ENCODE measurements at regions not wholly inside any gene's neighbourhood (a gene's known extent, or its start where the extent isn't known, plus 50 kb on each side); places are given as distances from the start of the nearest gene placed in this dataset.

DNA sequence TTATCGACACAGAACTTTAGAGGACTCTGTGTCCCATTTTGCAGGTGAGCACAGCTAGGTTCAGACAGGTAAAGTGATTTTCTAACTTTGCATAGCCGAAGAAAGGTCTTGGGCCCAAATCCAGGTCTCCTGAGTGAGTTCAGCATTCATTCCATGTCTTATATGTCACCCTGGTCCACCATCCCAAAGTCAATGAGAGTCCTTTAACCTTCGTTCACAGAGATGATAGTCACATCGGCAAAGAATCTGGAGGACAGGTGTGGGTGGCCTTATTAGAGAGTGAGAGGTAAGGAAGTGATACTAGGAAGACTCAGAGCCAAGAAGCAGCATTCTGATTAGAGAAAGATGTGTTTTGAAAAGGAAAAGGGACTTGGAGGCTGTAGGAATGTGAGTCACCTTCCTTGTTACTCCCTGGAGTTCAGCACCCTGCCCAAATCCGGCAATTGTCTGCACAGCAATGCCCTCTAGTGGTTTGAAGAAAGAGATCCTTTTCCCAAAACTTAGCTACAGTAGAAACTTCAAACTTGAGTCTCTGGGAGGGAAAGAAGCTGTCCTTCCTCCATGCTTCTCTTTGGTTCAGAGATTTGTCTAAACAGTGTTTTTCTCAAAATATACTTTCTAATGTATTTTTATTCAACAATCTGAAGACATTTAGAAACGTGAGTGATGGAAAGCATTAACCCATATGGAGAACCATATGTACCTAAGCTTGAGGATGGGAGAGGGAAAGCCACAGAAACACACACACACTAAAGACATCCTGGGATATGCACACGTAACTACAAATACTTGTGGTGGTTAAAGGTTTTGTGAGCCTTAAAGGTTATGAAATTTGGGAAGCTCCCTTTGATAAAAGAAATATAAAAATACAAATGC, 96.4 kb upstream of the SHISA6 start:
- TF ChIP-seq CTCF (IDR thresholded peaks at IDR 0.05; ENCODE audit: insufficient read depth, low read length, poor library complexity, severe bottlenecking), result peak; percentile 50
- no peak overlapping the region for H3K4me3 ChIP-seq (ENCODE audit: low read depth, low read length)
- H3K27me3 ChIP-seq (ENCODE audit: control insufficient read depth, insufficient read depth, low read length), result no peaks in the 10 kb centered on the region
- peak; percentile 1 for DNase-seq (ENCODE audit: low read depth)
- no peaks in the 10 kb centered on the region for H3K36me3 ChIP-seq (ENCODE audit: control insufficient read depth, insufficient read depth, low read length)

DNA sequence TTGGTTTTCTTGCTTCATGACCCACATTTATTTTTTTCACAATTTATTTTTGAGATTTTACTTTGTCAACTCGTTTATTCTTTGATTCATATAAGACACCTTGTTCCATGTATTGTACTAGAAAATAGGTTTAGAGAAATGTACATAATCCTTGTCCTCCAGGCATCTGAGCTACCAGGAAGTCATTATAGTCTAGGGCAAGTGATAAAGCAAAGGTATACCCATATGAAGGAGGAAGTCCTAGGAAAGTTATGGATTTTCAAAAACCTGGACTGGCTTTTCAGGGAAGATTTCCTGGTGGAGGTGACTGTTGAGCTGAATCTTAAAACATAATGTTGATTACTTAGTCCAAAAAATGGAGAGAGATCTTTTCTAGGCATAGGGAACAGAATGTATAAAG, 98.8 kb upstream of the SHISA6 start:
- Histone ChIP-seq H3K36me3 (ENCODE audit: control insufficient read depth, insufficient read depth, low read length) (no peaks in the 10 kb centered on the region), H3K4me3 (ENCODE audit: low read depth, low read length) (no peak overlapping the region), H3K27me3 (ENCODE audit: control insufficient read depth, insufficient read depth, low read length) (no peaks in the 10 kb centered on the region)
- TF ChIP-seq CTCF (IDR thresholded peaks at IDR 0.05; ENCODE audit: insufficient read depth, low read length, poor library complexity, severe bottlenecking), result no peak
- DNase-seq (ENCODE audit: low read depth), result no peak

GRCh38 chr17:11140501-11140900, 100.5 kb upstream of the SHISA6 start:
- no peak for DNase-seq (ENCODE audit: low read depth)
- H3K36me3 ChIP-seq (ENCODE audit: control insufficient read depth, insufficient read depth, low read length), result no peaks in the 10 kb centered on the region
- no peak overlapping the region for H3K4me3 ChIP-seq (ENCODE audit: low read depth, low read length)
- no peak for TF ChIP-seq CTCF (IDR thresholded peaks at IDR 0.05; ENCODE audit: insufficient read depth, low read length, poor library complexity, severe bottlenecking)
- H3K27me3 ChIP-seq (ENCODE audit: control insufficient read depth, insufficient read depth, low read length), result no peaks in the 10 kb centered on the region

DNA sequence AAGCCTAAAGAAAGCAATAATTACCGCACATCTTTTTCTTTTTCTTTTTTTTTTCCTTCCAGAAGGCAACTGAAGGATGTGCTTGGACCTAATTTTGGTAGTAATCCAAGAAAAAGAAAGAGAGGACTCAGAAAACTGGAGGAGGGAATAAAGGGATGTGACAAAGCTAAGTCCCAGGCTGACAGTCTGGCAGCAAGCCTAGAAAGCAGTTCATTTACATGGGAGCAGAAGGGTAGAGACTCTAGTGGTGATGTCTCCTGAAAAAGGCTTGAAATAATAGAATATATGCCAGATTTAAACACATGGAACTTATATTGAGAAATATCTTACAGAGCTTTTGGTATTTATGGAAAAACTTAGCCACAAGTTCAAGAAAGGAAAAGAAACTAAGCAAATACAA, 101.0 kb upstream of the SHISA6 start:
- no peaks in the 10 kb centered on the region for H3K27me3 ChIP-seq (ENCODE audit: control insufficient read depth, insufficient read depth, low read length)
- DNase-seq (ENCODE audit: low read depth), result no peak
- no peak for TF ChIP-seq CTCF (IDR thresholded peaks at IDR 0.05; ENCODE audit: insufficient read depth, low read length, poor library complexity, severe bottlenecking)

DNA sequence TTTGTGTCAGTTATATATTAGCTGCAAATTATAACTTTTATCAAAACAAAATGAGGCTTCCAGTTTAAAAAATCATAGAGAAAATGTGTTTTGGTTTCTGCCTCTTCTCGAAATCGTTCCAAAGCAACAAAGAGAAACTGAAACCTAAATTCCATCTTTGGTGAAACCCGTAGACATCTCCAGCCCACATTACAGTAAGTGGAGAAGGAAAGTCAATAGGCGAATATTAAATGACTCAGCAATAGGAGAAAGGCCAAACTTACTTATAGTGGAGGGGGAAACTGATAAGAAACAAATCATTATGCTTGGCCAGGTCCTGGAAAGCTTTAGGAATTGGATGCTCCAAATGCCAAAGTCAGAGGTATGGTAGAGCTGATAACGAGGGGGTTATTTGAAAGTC, 103.0 kb upstream of the SHISA6 start:
- H3K4me3 ChIP-seq (ENCODE audit: low read depth, low read length), result no peak overlapping the region
- no peak for DNase-seq (ENCODE audit: low read depth)
- TF ChIP-seq CTCF (IDR thresholded peaks at IDR 0.05; ENCODE audit: insufficient read depth, low read length, poor library complexity, severe bottlenecking), result no peak

More for the DNA sequence above, 101.0 kb upstream of the SHISA6 start:
- Histone ChIP-seq H3K36me3 (ENCODE audit: control insufficient read depth, insufficient read depth, low read length) (no peaks in the 10 kb centered on the region), H3K4me3 (ENCODE audit: low read depth, low read length) (no peak overlapping the region)

DNA sequence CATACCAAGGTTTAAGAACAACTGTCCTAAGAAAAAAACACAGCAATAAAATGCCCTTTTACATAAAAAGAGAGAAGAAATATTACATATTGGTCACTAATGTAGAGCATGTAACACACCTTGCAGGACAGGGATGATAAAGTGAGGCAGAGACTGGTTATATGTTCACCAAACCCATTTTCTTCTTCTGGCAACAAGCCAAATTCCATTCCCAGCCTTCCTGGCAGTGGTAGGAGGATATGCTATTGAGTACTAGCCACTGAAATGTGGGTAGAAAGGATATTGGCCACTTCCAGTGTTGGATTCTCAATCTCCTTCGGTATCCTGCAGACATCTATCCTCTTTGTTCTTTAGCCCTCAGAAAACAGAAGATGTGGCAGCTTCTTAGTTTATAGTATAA, 105.2 kb upstream of the SHISA6 start:
- no peak overlapping the region for H3K4me3 ChIP-seq (ENCODE audit: low read depth, low read length)
- no peaks in the 10 kb centered on the region for H3K36me3 ChIP-seq (ENCODE audit: control insufficient read depth, insufficient read depth, low read length)
- no peak for TF ChIP-seq CTCF (IDR thresholded peaks at IDR 0.05; ENCODE audit: insufficient read depth, low read length, poor library complexity, severe bottlenecking)
- no peak for DNase-seq (ENCODE audit: low read depth)
- no peaks in the 10 kb centered on the region for H3K27me3 ChIP-seq (ENCODE audit: control insufficient read depth, insufficient read depth, low read length)

More for the DNA sequence above, 103.0 kb upstream of the SHISA6 start:
- Histone ChIP-seq H3K27me3 (ENCODE audit: control insufficient read depth, insufficient read depth, low read length) (no peaks in the 10 kb centered on the region), H3K36me3 (ENCODE audit: control insufficient read depth, insufficient read depth, low read length) (no peaks in the 10 kb centered on the region)

Data from kidney epithelial cell (primary cell).